Loucy (cell line): ENCODE measurements at regions not wholly inside any gene's neighbourhood (a gene's known extent, or its start where the extent isn't known, plus 50 kb on each side); places are given as distances from the start of the nearest gene placed in this dataset.

Experiments
- CTCF ChIP-seq: fragments of 200-600 bp; sonication (generic); conservative IDR thresholded peaks from 2 replicates; pipeline ENCODE4 v1.5.1; 2014; ENCODE audit warnings: mild to moderate bottlenecking, antibody characterized with exemption, low read length
- EZH2phosphoT487 ChIP-seq: fragments of 200-600 bp; IDR thresholded peaks from 2 replicates; pipeline ENCODE4 v1.6.1; 2018; ENCODE audit warnings: antibody characterized with exemption, mild to moderate bottlenecking, moderate library complexity, borderline replicate concordance

DNA sequence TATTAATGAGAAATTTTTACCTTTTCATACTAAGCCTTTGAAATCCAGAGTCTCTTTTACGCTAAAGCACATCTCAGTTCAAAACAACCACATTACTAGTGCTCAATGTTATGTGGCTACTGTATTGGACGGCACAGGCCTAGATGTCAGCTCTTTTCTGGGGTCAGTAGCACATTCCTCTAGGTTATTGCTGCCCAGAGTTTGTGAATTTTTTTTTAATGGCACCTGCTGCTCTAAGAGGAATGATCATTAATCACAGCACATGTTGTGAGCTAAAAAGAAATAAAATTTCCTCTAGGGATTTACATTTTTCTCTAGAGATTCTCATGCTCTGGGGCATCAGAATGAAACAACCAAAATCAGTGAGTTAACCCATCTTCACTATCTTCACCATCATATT lies 436.8 kb upstream of the THBS1 start:
- TF ChIP-seq EZH2phosphoT487: no peak
- TF ChIP-seq CTCF: no peak
